RWPE2 (cell line): ENCODE measurements at regions not wholly inside any gene's neighbourhood (a gene's known extent, or its start where the extent isn't known, plus 50 kb on each side); places are given as distances from the start of the nearest gene placed in this dataset.
"Not testable (repeated sequence)": the region's sequence is repeated elsewhere in the genome, so short reads cannot be mapped to it uniquely, and the experiment has no call there.

ENCODE experiments used
- ATAC-seq: fragments of 200-7000 bp; cut with Tn5 transposase; 3 replicates; pipeline ENCODE4 v1.9.1; 2021; ENCODE audit warnings: low read depth
- DNase-seq: peaks from one replicate; pipeline ENCODE4 v3.0.0-alpha.2; 2020; ENCODE audit warnings: low spot score
- H3K27ac ChIP-seq: fragments of 450-650 bp; 2 replicates; pipeline ENCODE4 v1.5.1; 2017; ENCODE audit warnings: mild to moderate bottlenecking; ENCODE audit not compliant: poor library complexity, severe bottlenecking
- H3K27me3 ChIP-seq: fragments of 250-450 bp; sonication (Bioruptor Pico); 2 replicates; pipeline ENCODE4 v1.5.1; 2021; ENCODE audit warnings: mild to moderate bottlenecking, moderate library complexity; ENCODE audit not compliant: insufficient read depth, poor library complexity, severe bottlenecking
- H3K36me3 ChIP-seq: fragments of 250-450 bp; sonication (Bioruptor Pico); 2 replicates; pipeline ENCODE4 v1.5.1; 2020; ENCODE audit warnings: low read depth, mild to moderate bottlenecking, moderate library complexity
- H3K4me1 ChIP-seq: fragments of 250-450 bp; sonication (Bioruptor Pico); 2 replicates; pipeline ENCODE4 v1.5.1; 2021; ENCODE audit warnings: mild to moderate bottlenecking, moderate library complexity; ENCODE audit not compliant: insufficient read depth, poor library complexity, severe bottlenecking
- H3K4me3 ChIP-seq: fragments of 250-450 bp; sonication (Bioruptor Pico); 2 replicates; pipeline ENCODE4 v1.5.1; 2021; ENCODE audit warnings: mild to moderate bottlenecking, moderate library complexity; ENCODE audit not compliant: severe bottlenecking
- H3K9me3 ChIP-seq: fragments of 250-450 bp; sonication (Bioruptor Pico); 2 replicates; pipeline ENCODE4 v1.5.1; 2021; ENCODE audit warnings: mild to moderate bottlenecking, moderate library complexity; ENCODE audit not compliant: severe bottlenecking
- CTCF ChIP-seq: fragments of 450-650 bp; IDR thresholded peaks from one replicate; pipeline ENCODE4 v1.5.1; 2017; ENCODE audit warnings: mild to moderate bottlenecking, moderate library complexity; ENCODE audit not compliant: poor library complexity, severe bottlenecking

- ATAC-seq, result no peak
- H3K27me3 ChIP-seq, result no peaks in the 10 kb centered on the region
- no peaks in the 10 kb centered on the region for H3K9me3 ChIP-seq
Measured at GRCh38 chr18:39589496-39589895, 2023.9 kb upstream of the CELF4 start.

GRCh38 chr18:39587586-39587985 lies 2022.0 kb upstream of the CELF4 start:
- no peak overlapping the region for H3K27ac ChIP-seq
- H3K4me3 ChIP-seq, result no peak overlapping the region
- H3K36me3 ChIP-seq, result 0 out of 2 replicates have a peak, but pooled peaks cover 3% of the 10 kb centered on the region
- no peak for TF ChIP-seq CTCF
- ATAC-seq (no peak), DNase-seq (no peak)
- no peaks in the 10 kb centered on the region for H3K27me3 ChIP-seq
- H3K4me1 ChIP-seq, result no peaks in the 10 kb centered on the region
- no peaks in the 10 kb centered on the region for H3K9me3 ChIP-seq

More at GRCh38 chr18:39589496-39589895, 2023.9 kb upstream of the CELF4 start:
- no peak for DNase-seq
- 0 out of 2 replicates have a peak, but pooled peaks cover 3% of the 10 kb centered on the region for H3K36me3 ChIP-seq
- H3K4me3 ChIP-seq, result no peak overlapping the region
- H3K27ac ChIP-seq, result no peak overlapping the region
- TF ChIP-seq CTCF, result no peak
- no peaks in the 10 kb centered on the region for H3K4me1 ChIP-seq

GRCh38 chr18:39586741-39587140 lies 2021.1 kb upstream of the CELF4 start:
- TF ChIP-seq CTCF, result no peak
- no peak for ATAC-seq
- Histone ChIP-seq H3K9me3 (no peaks in the 10 kb centered on the region), H3K27me3 (no peaks in the 10 kb centered on the region), H3K36me3 (0 out of 2 replicates have a peak, but pooled peaks cover 3% of the 10 kb centered on the region), H3K4me1 (no peaks in the 10 kb centered on the region), H3K4me3 (no peak overlapping the region), H3K27ac (no peak overlapping the region)
- DNase-seq, result no peak

- no peaks in the 10 kb centered on the region for H3K4me1 ChIP-seq
- no peak for DNase-seq
- H3K27me3 ChIP-seq, result no peaks in the 10 kb centered on the region
- no peak for TF ChIP-seq CTCF
- no peak overlapping the region for H3K4me3 ChIP-seq
- no peaks in the 10 kb centered on the region for H3K9me3 ChIP-seq
- H3K36me3 ChIP-seq, result no peaks in the 10 kb centered on the region
- no peak overlapping the region for H3K27ac ChIP-seq
- no peak for ATAC-seq
Measured at GRCh38 chr18:39574897-39575296, 2009.3 kb upstream of the CELF4 start.

GRCh38 chr18:39571511-39571910 lies 2005.9 kb upstream of the CELF4 start:
- no peak overlapping the region for H3K4me3 ChIP-seq
- no peaks in the 10 kb centered on the region for H3K4me1 ChIP-seq
- no peaks in the 10 kb centered on the region for H3K27me3 ChIP-seq
- no peak for TF ChIP-seq CTCF
- H3K36me3 ChIP-seq, result no peaks in the 10 kb centered on the region
- ATAC-seq, result no peak
- no peak for DNase-seq
- H3K9me3 ChIP-seq, result no peaks in the 10 kb centered on the region
- no peak overlapping the region for H3K27ac ChIP-seq

- H3K4me1 ChIP-seq, ATAC-seq, H3K27me3 ChIP-seq, H3K4me3 ChIP-seq, H3K9me3 ChIP-seq, H3K27ac ChIP-seq, H3K36me3 ChIP-seq, DNase-seq: not testable (repeated sequence)
Measured at GRCh38 chr18:39565551-39566230, 2000.1 kb upstream of the CELF4 start.
